ENCODE measurements at regions not wholly inside any gene's neighbourhood (a gene's known extent, or its start where the extent isn't known, plus 50 kb on each side); places are given as distances from the start of the nearest gene placed in this dataset.

GRCh38 chr4:137655302-137655701 lies 123.0 kb upstream of the PCDH18 start:
- H3K4me3 Mint-ChIP-seq: no peak overlapping the region
- no peaks in the 10 kb centered on the region for H3K27me3 Mint-ChIP-seq
- no peak overlapping the region for H3K27ac Mint-ChIP-seq
- H3K4me1 Mint-ChIP-seq: no peaks in the 10 kb centered on the region
- H3K9me3 Mint-ChIP-seq: no peaks in the 10 kb centered on the region
- no peaks in the 10 kb centered on the region for H3K36me3 Mint-ChIP-seq

GRCh38 chr4:137651128-137651527 lies 118.8 kb upstream of the PCDH18 start:
- no peaks in the 10 kb centered on the region for H3K36me3 Mint-ChIP-seq
- no peak overlapping the region for H3K27ac Mint-ChIP-seq
- H3K4me1 Mint-ChIP-seq: no peaks in the 10 kb centered on the region
- no peak overlapping the region for H3K4me3 Mint-ChIP-seq
- H3K9me3 Mint-ChIP-seq: no peaks in the 10 kb centered on the region
- no peaks in the 10 kb centered on the region for H3K27me3 Mint-ChIP-seq

- Mint-ChIP-seq H3K4me3 (no peak overlapping the region), H3K27ac (no peak overlapping the region), H3K4me1 (no peaks in the 10 kb centered on the region), H3K27me3 (no peaks in the 10 kb centered on the region), H3K36me3 (no peaks in the 10 kb centered on the region), H3K9me3 (no peaks in the 10 kb centered on the region)
Observed at GRCh38 chr4:137649711-137650450, 117.6 kb upstream of the PCDH18 start.

- Mint-ChIP-seq H3K4me1 (no peaks in the 10 kb centered on the region), H3K4me3 (no peak overlapping the region), H3K27me3 (no peaks in the 10 kb centered on the region), H3K9me3 (peaks cover 2% of the 10 kb centered on the region), H3K27ac (no peak overlapping the region), H3K36me3 (no peaks in the 10 kb centered on the region)
Observed at GRCh38 chr4:137648531-137648930, 116.2 kb upstream of the PCDH18 start.

- Mint-ChIP-seq H3K4me1 (no peaks in the 10 kb centered on the region), H3K36me3 (no peaks in the 10 kb centered on the region), H3K4me3 (no peak overlapping the region), H3K9me3 (peaks cover 5% of the 10 kb centered on the region), H3K27ac (no peak overlapping the region), H3K27me3 (no peaks in the 10 kb centered on the region)
Observed at GRCh38 chr4:137647375-137647774, 115.1 kb upstream of the PCDH18 start.

- Mint-ChIP-seq H3K27ac (no peak overlapping the region), H3K4me3 (no peak overlapping the region), H3K9me3 (peaks cover 5% of the 10 kb centered on the region), H3K4me1 (no peaks in the 10 kb centered on the region), H3K27me3 (no peaks in the 10 kb centered on the region), H3K36me3 (no peaks in the 10 kb centered on the region)
Observed at GRCh38 chr4:137644201-137644600, 111.9 kb upstream of the PCDH18 start.

- H3K27ac Mint-ChIP-seq: no peak overlapping the region
- no peaks in the 10 kb centered on the region for H3K27me3 Mint-ChIP-seq
- no peaks in the 10 kb centered on the region for H3K36me3 Mint-ChIP-seq
- no peak overlapping the region for H3K4me3 Mint-ChIP-seq
- peaks cover 5% of the 10 kb centered on the region for H3K9me3 Mint-ChIP-seq
- no peaks in the 10 kb centered on the region for H3K4me1 Mint-ChIP-seq
Observed at GRCh38 chr4:137641544-137641943, 109.2 kb upstream of the PCDH18 start.

- no peaks in the 10 kb centered on the region for H3K4me1 Mint-ChIP-seq
- peaks cover 5% of the 10 kb centered on the region for H3K9me3 Mint-ChIP-seq
- no peak overlapping the region for H3K4me3 Mint-ChIP-seq
- H3K36me3 Mint-ChIP-seq: no peaks in the 10 kb centered on the region
- no peak overlapping the region for H3K27ac Mint-ChIP-seq
- H3K27me3 Mint-ChIP-seq: no peaks in the 10 kb centered on the region
Observed at GRCh38 chr4:137640838-137641158, 108.5 kb upstream of the PCDH18 start.

GRCh38 chr4:137640156-137640837 lies 108.0 kb upstream of the PCDH18 start:
- Mint-ChIP-seq H3K27me3 (no peaks in the 10 kb centered on the region), H3K4me1 (no peaks in the 10 kb centered on the region), H3K4me3 (no peak overlapping the region), H3K36me3 (no peaks in the 10 kb centered on the region), H3K9me3 (peaks cover 8% of the 10 kb centered on the region), H3K27ac (no peak overlapping the region)

GRCh38 chr4:137638934-137639333 lies 106.6 kb upstream of the PCDH18 start:
- Mint-ChIP-seq H3K27me3 (no peaks in the 10 kb centered on the region), H3K4me3 (no peak overlapping the region), H3K9me3 (peaks cover 11% of the 10 kb centered on the region)

GRCh38 chr4:137635601-137636000 lies 103.3 kb upstream of the PCDH18 start:
- H3K27ac Mint-ChIP-seq: no peak overlapping the region
- no peaks in the 10 kb centered on the region for H3K4me1 Mint-ChIP-seq
- no peak overlapping the region for H3K4me3 Mint-ChIP-seq
- peaks cover 6% of the 10 kb centered on the region for H3K9me3 Mint-ChIP-seq
- no peaks in the 10 kb centered on the region for H3K36me3 Mint-ChIP-seq
- H3K27me3 Mint-ChIP-seq: no peaks in the 10 kb centered on the region

More at GRCh38 chr4:137638934-137639333, 106.6 kb upstream of the PCDH18 start:
- Mint-ChIP-seq H3K4me1 (no peaks in the 10 kb centered on the region), H3K27ac (no peak overlapping the region), H3K36me3 (no peaks in the 10 kb centered on the region)

GRCh38 chr4:137635108-137635507 lies 102.8 kb upstream of the PCDH18 start:
- Mint-ChIP-seq H3K27ac (no peak overlapping the region), H3K27me3 (no peaks in the 10 kb centered on the region), H3K4me3 (no peak overlapping the region), H3K9me3 (peaks cover 6% of the 10 kb centered on the region), H3K36me3 (no peaks in the 10 kb centered on the region), H3K4me1 (no peaks in the 10 kb centered on the region)

- Mint-ChIP-seq H3K4me3 (no peak overlapping the region), H3K36me3 (no peaks in the 10 kb centered on the region)
Observed at GRCh38 chr4:137632842-137633241, 100.5 kb upstream of the PCDH18 start.

GRCh38 chr4:137631605-137632004 lies 99.3 kb upstream of the PCDH18 start:
- H3K27ac Mint-ChIP-seq: no peak overlapping the region
- no peaks in the 10 kb centered on the region for H3K27me3 Mint-ChIP-seq

More at GRCh38 chr4:137632842-137633241, 100.5 kb upstream of the PCDH18 start:
- Mint-ChIP-seq H3K4me1 (no peaks in the 10 kb centered on the region), H3K27ac (no peak overlapping the region), H3K9me3 (peaks cover 6% of the 10 kb centered on the region), H3K27me3 (no peaks in the 10 kb centered on the region)

GRCh38 chr4:137630252-137630651 lies 98.0 kb upstream of the PCDH18 start:
- Mint-ChIP-seq H3K27me3 (no peaks in the 10 kb centered on the region), H3K9me3 (peaks cover 2% of the 10 kb centered on the region), H3K4me1 (no peaks in the 10 kb centered on the region), H3K36me3 (no peaks in the 10 kb centered on the region), H3K27ac (no peak overlapping the region), H3K4me3 (no peak overlapping the region)

More at GRCh38 chr4:137631605-137632004, 99.3 kb upstream of the PCDH18 start:
- H3K36me3 Mint-ChIP-seq: no peaks in the 10 kb centered on the region
- peaks cover 6% of the 10 kb centered on the region for H3K9me3 Mint-ChIP-seq
- no peak overlapping the region for H3K4me3 Mint-ChIP-seq
- H3K4me1 Mint-ChIP-seq: no peaks in the 10 kb centered on the region

- H3K4me3 Mint-ChIP-seq: no peak overlapping the region
- no peaks in the 10 kb centered on the region for H3K9me3 Mint-ChIP-seq
- no peaks in the 10 kb centered on the region for H3K36me3 Mint-ChIP-seq
- no peak overlapping the region for H3K27ac Mint-ChIP-seq
- H3K27me3 Mint-ChIP-seq: no peaks in the 10 kb centered on the region
- H3K4me1 Mint-ChIP-seq: no peaks in the 10 kb centered on the region
Observed at GRCh38 chr4:137627739-137628460, 95.6 kb upstream of the PCDH18 start.

All from activated naive CD4-positive, alpha-beta T cell treated with anti-CD3 and anti-CD28 coated beads, Interleukin-2, amount 50 U/mL, for 24 hours (primary cell).